Medulla oblongata (tissue), 1 donor: ENCODE measurements at regions not wholly inside any gene's neighbourhood (a gene's known extent, or its start where the extent isn't known, plus 50 kb on each side); places are given as distances from the start of the nearest gene placed in this dataset.

Source experiments
- DNase-seq: peaks from one replicate; pipeline ENCODE4 v3.0.0-alpha.2; 2015; ENCODE audit errors: extremely low spot score

DNA sequence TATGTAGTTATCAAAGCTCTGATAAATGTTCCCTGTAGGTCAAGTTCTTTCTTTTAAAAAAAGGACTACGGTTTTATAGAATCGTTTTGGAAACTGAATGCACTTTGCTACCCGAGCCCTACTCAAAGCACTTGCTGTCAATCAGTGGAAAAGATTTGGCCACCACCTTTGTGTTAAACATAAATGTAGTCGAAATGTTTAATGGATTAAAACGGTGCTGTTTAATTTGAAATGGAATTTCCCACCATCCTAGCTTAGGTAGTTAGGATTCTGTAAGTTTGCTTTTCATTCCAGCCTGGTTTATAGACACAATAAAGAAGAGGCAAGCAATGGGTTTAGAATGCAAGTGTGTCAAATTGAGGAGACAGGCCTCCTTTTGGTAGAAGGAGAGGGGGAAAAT, 69.4 kb upstream of the MMADHC start:
- no peak for DNase-seq

DNA sequence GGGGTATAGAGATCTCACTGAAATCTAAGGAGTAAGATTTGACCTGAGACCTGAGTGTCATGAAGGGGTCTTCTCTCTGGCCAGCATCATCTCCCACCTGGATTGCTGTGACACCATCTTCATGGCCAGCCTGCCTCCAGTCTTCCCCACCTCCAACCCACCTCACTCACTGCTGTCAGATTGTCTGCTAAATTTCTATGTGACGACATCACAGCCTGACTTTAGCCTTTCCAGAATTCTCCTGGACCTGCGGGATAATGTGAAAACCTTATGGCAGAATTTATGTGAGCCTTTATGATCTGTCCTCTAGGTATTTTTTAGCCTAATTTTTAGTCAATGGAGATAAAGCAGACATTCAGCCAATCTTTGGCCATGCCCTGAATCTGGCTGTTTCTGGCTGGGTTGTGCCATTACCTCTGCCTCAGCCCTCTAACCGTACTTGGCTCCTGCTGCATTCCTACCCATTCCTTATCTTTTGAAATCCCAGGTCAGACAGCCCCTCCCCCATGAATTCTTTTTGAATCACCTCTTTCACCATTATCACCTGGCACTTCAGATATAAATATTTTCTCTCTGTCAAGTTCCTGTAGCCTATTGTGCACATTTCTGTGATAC, 66.4 kb upstream of the MMADHC start:
- no peak for DNase-seq

DNA sequence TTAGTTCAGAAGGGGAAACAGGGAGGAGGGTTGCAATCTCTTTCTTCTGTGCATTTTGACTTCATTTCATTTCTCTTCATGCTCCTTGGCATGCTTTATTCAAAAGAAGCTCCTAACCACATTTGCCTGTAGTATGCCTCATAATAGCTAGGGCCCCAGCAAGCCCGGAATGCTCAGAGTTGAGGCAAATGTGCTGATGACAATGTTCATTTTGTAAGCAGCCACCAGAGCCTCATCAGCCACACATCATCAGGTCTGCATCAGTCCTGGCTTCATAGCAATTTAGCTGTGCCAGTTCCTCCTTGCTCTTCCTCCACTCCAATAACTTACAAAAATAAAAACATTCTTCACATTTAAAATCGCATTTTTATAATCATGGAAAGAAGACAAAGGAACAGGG, 65.4 kb upstream of the MMADHC start:
- no peak for DNase-seq

DNA sequence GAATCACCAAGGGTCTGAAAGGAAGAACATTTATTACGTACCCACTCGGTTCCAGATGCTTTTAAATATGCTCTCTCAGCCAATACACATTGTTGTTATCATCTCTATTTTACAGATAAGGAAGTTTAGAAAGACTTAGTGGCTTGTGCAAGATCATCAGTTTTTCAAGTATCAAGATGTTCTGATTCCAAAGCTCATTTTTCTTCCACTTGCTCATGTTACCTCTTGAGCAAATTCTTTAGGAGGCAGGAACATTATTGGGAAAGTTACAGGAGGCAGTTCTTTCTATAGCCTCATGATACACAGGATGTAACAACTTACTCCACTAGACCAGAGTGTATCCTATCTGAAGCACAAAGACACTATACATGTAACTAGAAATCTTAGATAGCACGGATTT, 65.0 kb upstream of the MMADHC start:
- DNase-seq = no peak

DNA sequence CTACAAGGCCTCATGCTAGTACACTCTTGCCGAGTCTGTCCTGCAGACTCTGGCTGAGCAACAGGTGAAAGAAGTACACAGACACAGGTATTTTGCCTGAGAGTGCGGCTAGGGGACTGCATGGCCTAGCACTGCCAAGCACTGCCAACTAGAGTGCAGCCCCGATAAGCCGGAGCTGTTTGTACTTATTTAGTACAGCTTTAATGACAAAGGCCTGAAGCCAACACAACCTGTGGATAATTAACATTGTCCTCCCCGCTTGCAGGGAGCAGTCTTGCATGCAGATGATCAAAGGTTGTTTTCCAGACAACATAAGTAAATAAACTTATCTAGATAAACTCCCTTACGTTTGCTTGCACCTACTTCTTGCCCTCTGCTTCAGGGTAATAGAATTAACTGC, 63.7 kb upstream of the MMADHC start:
- DNase-seq = no peak

DNA sequence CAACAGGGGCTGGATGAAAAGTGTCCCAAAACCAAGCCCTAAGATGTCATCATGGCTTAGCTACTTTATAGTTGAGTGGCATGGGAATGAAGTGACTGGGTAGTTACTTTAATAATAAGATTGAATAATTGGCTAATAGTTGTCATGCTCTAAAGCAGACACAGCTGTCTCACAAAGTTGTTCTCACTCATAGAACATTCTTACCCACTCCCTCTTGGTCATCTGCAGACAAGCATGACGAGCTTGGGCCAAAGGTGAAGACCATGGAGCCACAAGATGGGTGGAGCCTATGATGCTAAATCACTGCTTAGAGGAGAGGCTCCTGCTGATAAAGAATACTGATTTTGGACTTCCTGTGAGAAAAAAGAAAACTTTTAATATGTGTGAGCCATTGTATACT, 62.4 kb upstream of the MMADHC start:
- DNase-seq = no peak

DNA sequence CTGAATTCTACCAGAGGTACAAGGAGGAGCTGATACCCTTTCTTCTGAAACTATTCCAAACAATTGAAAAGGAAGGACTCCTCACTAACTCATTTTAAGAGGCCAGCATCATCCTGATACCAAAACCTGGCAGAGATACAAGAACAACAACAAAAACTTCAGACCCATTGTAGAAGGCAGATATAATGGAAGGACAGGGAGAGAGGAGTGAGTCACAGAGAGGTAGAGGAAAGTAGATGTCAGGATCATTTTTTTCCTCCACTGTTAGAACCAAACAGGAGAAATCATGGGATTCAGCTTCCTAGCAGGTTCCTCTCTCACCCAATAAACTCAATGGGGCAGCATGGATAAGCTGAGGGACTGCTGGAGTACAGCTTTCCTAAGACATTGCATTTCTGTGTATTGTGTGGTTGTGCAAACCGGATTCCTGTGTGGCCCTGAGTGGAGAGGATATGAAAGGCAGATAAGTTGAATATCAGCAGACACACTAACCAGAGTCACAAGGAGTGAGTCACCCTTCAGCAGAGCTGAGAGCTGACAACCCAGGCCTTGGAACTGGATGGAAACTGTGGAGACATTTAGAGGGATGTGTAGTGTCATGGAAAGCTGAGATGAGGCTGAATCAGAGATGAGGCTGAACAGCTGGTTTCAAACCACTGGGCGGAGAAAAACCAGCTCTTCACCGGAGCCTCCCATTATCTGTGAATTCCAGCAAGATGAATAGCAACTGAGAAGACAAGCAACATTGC, 60.9 kb upstream of the MMADHC start:
- DNase-seq = no peak

DNA sequence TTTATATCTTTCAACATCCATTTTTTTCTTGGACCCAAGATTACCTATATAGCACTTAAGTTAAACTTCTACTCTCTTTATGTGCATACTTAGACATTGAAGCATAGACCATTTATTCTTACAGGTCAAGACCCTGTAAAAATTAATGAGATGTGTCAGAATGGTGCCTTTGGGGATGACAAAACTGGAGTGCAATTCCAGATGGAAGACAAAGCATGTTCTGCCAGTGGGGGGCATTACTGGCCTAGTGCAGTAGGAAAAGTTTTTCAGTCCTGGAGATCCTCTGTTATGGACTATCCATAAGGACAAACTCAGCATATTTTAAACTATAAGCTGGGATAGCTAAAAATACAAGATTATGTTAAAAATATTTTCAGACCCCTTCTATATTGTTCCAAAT, 57.8 kb upstream of the MMADHC start:
- no peak for DNase-seq
